Adrenal gland (tissue), 9 donors: ENCODE measurements at regions not wholly inside any gene's neighbourhood (a gene's known extent, or its start where the extent isn't known, plus 50 kb on each side); places are given as distances from the start of the nearest gene placed in this dataset.

Experiments
- DNase-seq, 7 donors: peaks; one replicate each; pipeline ENCODE4 v3.0.0-alpha.2; 2019 to 2020
- H3K27ac ChIP-seq, 5 donors: fragments of 200-600 bp; sonication (generic) in 4 of 5; 1 replicate in 3 of 5; 2 replicates in 2 of 5; pipeline versions ENCODE4 v1.5.1 to v1.8.0; 2016 to 2020; ENCODE audit warnings: mild to moderate bottlenecking in 1 of 5
- H3K27me3 ChIP-seq: fragments of 200-600 bp; 2 replicates; pipeline ENCODE4 v1.8.0; 2021
- H3K36me3 ChIP-seq, 2 donors: fragments of 200-600 bp; replicated peaks in 1 of 2; 1 replicate in 1 of 2; 2 replicates in 1 of 2; pipeline versions ENCODE4 v1.5.1 to v1.8.0; 2018 to 2022
- H3K4me1 ChIP-seq, 2 donors: fragments of 200-600 bp; replicated peaks in 1 of 2; 1 replicate in 1 of 2; 2 replicates in 1 of 2; pipeline versions ENCODE4 v1.5.1 to v1.8.0; 2018 to 2021
- H3K4me3 ChIP-seq, 4 donors: fragments of 200-600 bp; sonication (generic) in 3 of 4; one replicate each; pipeline ENCODE4 v1.5.1; 2016 to 2018
- H3K9me3 ChIP-seq, 3 donors: fragments of 200-600 bp; sonication (generic) in 1 of 3; replicated peaks in 1 of 3; 1 replicate in 2 of 3; 2 replicates in 1 of 3; pipeline versions ENCODE4 v1.5.1 to v1.8.0; 2016 to 2021
- CTCF ChIP-seq, 6 experiments: fragments of 450-650 bp in 4 of 6; fragments of 200-600 bp in 2 of 6; sonication (generic) in 1 of 6; IDR thresholded peaks; 1 replicate in 5 of 6; 2 replicates in 1 of 6; pipeline versions ENCODE4 v1.5.1 to v1.8.0; 2016 to 2021; ENCODE audit warnings: antibody characterized with exemption in 6 of 6, mild to moderate bottlenecking in 2 of 6, moderate library complexity in 1 of 6
- POLR2A ChIP-seq, 2 donors: fragments of 450-650 bp; IDR thresholded peaks; one replicate each; pipeline ENCODE4 v1.6.1; 2017; ENCODE audit warnings: antibody characterized with exemption in 2 of 2, mild to moderate bottlenecking in 2 of 2, moderate library complexity in 1 of 2
- WGBS, 4 donors: extraction: QIAGEN DNeasy Blood & Tissue Kit in 2 of 4; methylation state at CpG; one replicate each; pipeline versions ENCODE4 v1.1.5 to v1.1.7; 2013 to 2017; 5-methylcytosine and 5-hydroxymethylcytosine counted together
- intact Hi-C, 2 donors: fragments of 100-400 bp; cut with DNase I; formaldehyde crosslinking; loops; one replicate each; pipeline versions ENCODE4 v1.14.1 to v1.15.0; 2022 to 2023
- donor health status: healthy with polysubstance abuse.
- donor health status: Bipolar disorder and iron deficiency.
- donor health status: DM: yes; HTN: yes; CAD: no.
- donor health status: DM: no; HTN: no; CAD: no.
- donor health status: DM: no; HTN: no; CAD: no.

GRCh38 chr11:70540196-70540595 lies 141.9 kb downstream of the CTTN start:
- intact Hi-C loops, result no loop called here
- Histone ChIP-seq H3K27me3 (no peaks in the 10 kb centered on the region), H3K27ac (no peak overlapping the region), H3K4me1 (no peaks in the 10 kb centered on the region), H3K9me3 (no peaks in the 10 kb centered on the region), H3K36me3 (no peaks in the 10 kb centered on the region), H3K4me3 (no peak overlapping the region)
- TF ChIP-seq CTCF (IDR thresholded peaks at IDR 0.05), result no peak
- TF ChIP-seq POLR2A (IDR thresholded peaks at IDR 0.05), result no peak
- DNase-seq, result no peak
- WGBS, 4 donors, result 85 to 95% (median 92%) methylated on average over 7 to 16 of the region's 16 CpGs

- intact Hi-C loops, result no loop called here
- DNase-seq, result no peak
- Histone ChIP-seq H3K27me3 (no peaks in the 10 kb centered on the region), H3K27ac (no peak overlapping the region), H3K4me3 (no peak overlapping the region), H3K36me3 (no peaks in the 10 kb centered on the region), H3K9me3 (no peaks in the 10 kb centered on the region), H3K4me1 (no peaks in the 10 kb centered on the region)
- WGBS, 4 donors, result 79 to 93% (median 88%) methylated on average over 5 to 9 of the region's 9 CpGs
- no peak for TF ChIP-seq CTCF (IDR thresholded peaks at IDR 0.05)
- TF ChIP-seq POLR2A (IDR thresholded peaks at IDR 0.05), result no peak
Observed at GRCh38 chr11:70541176-70541575, 142.8 kb downstream of the CTTN start.

GRCh38 chr11:70541699-70542098 lies 143.4 kb downstream of the CTTN start:
- Histone ChIP-seq H3K36me3 (no peaks in the 10 kb centered on the region), H3K27me3 (no peaks in the 10 kb centered on the region), H3K4me3 (no peak overlapping the region), H3K4me1 (no peaks in the 10 kb centered on the region), H3K9me3 (no peaks in the 10 kb centered on the region), H3K27ac (no peak overlapping the region)
- no peak for DNase-seq
- TF ChIP-seq POLR2A (IDR thresholded peaks at IDR 0.05), result no peak
- no peak for TF ChIP-seq CTCF (IDR thresholded peaks at IDR 0.05)
- WGBS, 4 donors, result 93 to 100% (median 97%) methylated on average over 2 to 5 of the region's 5 CpGs
- intact Hi-C loops, result no loop called here

GRCh38 chr11:70542406-70542805 lies 144.1 kb downstream of the CTTN start:
- Histone ChIP-seq H3K9me3 (no peaks in the 10 kb centered on the region), H3K27ac (no peak overlapping the region), H3K4me1 (no peaks in the 10 kb centered on the region), H3K27me3 (no peaks in the 10 kb centered on the region), H3K36me3 (no peaks in the 10 kb centered on the region), H3K4me3 (no peak overlapping the region)
- WGBS, 4 donors, result 83 to 100% (median 89%) methylated on average over 2 to 6 of the region's 6 CpGs
- no peak for TF ChIP-seq CTCF (IDR thresholded peaks at IDR 0.05)
- no peak for TF ChIP-seq POLR2A (IDR thresholded peaks at IDR 0.05)
- intact Hi-C loops, result no loop called here
- DNase-seq, result no peak
